ENCODE measurements at regions not wholly inside any gene's neighbourhood (a gene's known extent, or its start where the extent isn't known, plus 50 kb on each side); places are given as distances from the start of the nearest gene placed in this dataset.

GRCh38 chr2:78913257-78913656 lies 112.2 kb upstream of the REG3G start:
- no peak for TF ChIP-seq CTCF (IDR thresholded peaks at IDR 0.05)
- TF ChIP-seq POLR2A (IDR thresholded peaks at IDR 0.05): no peak

All from testis (tissue), 2 donors.